AG20443 (cell line): ENCODE measurements at regions not wholly inside any gene's neighbourhood (a gene's known extent, or its start where the extent isn't known, plus 50 kb on each side); places are given as distances from the start of the nearest gene placed in this dataset.

Experiments used
- DNase-seq: peaks from one replicate; pipeline ENCODE4 v3.0.0; 2012; ENCODE audit warnings: low spot score, mixed read lengths

DNA sequence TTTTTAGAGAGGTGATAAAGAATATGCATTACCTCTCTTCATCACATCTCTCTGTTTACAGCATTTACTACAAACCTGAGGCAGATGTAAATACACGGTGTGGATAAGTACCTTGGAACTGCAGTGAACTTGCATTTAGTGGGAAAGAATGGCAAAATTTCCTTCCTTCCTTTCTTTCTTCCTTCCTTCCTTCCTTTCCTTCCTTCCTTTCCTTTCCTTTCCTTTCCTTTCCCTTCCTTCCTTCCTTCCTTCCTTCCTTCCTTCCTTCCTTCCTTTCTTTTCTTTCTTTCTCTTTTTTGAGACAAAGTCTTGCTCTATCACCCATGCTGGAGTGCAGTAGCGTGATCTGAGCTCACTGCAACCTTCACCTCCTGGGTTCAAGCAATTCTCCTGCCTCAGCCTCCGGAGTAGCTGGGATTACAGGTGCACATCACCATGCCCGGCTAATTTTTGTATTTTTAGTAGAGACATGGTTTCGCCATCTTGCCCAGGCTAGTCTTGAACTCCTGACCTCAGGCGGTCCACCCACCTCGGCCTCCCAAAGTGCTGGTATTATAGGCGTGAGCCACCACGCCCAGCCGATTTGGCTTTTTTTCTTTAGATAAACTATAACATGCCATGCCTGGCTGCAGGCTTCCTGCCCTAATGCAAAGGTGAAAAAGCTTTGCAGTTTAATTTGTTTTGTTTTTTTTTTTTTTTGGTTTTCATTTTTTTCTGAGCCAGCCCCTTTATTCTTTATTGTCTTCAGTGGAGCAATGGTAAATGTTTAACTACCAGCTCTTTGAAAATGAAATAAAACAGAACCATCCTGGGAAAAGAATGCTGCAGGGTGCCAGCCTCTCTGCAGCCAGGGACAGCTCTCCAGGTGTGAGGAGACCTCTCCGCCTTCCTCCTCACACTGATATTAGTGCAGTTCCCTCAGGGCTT lies 64.2 kb upstream of the NEDD9 start:
- DNase-seq: no peak

DNA sequence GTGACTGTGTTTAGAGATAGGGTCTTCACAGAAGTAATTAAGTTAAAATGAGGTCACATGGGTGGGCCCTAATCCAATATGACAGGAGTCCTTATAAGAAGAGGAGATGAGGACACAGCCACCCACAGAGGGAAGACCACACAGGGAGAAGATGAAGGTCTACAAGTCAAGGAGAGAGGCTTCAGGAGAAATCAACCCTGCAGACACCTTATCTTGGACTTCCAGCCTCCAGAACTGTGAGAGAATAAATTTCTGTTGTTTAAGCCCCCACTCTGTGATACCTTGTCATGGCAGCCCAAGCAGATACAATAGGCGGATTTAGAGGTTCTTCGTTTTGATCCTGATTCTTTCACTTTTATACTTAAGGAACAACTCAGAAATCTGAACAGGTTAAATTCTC lies 63.5 kb upstream of the NEDD9 start:
- DNase-seq: no peak

DNA sequence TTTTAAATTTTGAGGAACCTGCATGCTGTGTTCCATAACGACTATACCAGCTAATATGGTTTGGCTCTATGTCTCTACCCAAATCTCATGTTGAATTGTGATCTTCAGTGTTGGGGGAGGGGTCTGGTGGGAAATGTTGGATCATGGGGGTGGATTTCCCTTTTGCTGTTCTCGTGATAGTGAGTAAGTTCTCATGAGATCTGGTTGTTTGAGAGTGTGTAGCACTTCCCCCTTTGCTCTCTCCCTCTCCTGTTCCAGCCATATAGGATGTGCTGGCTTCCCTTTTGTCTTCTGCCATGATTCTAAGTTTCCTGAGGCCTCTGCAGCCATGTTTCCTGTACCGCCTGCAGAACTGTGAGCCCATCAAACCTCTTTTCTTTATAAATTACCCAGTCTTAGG lies 61.8 kb upstream of the NEDD9 start:
- no peak for DNase-seq

DNA sequence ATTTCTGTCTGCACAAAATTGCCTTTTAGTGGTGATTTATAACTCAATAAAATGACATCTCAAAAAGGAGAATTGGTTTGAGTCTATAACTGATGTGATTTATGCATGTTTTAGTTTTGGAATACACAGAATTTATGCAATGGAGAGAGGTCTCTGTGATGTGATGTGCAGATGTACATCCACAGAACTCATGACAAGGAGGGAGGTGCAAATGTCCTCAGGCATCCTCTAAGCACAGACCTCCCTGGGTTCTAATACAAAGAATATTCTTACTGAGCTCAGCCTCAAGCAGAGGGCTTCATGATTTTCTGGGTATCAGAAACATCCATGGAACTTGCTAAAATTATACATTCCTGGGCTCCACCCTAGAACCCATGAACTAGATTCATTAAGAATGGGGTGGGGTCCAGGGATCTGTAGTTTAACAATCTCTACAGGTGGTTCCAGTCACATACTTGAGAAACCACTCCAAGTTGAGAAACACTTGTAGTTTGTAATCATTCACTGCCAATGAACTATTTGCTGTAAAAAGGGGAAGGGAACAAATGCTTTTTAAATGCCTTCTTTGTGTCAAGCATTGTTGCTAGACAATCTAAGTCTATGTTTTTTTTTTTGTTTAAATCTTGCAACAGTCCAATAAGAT lies 60.2 kb upstream of the NEDD9 start:
- no peak for DNase-seq

DNA sequence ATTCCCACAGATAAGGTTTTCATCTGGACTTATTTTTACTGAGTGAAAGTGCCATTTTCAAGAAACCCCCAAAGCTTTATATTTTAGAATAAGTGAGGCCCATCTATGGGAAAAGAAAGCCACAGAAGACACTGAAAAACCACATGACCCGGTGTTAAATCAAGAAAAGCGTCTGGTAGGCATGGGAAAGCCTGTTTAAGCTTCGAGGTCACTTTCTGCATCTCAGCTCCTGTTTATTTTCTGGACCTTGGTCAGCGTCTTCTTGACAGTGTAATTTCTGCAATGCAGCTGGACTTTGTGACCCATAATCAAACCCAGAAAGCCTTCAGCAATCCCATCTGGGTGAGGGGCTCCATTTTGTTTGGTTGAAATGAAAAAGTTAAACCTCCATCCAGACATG lies 59.6 kb upstream of the NEDD9 start:
- no peak for DNase-seq

DNA sequence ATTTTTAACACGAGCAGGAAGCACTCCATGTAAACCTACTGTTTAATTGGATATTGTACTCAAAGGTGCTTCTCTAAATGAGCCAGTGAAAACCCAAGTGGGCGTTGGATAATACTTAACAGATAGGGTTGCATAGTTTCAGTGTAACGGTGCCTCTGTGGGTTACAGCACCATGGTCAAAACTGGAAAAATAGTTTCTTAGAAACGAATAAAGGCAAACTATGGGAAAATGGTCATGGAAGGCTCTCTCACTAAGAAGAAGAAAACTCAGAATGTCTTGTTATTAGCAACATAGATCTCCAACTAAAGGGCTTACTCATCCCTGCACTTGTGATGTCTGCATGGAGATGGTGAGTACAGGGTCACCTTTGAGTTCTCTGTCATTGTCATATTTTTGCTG lies 59.1 kb upstream of the NEDD9 start:
- no peak for DNase-seq

DNA sequence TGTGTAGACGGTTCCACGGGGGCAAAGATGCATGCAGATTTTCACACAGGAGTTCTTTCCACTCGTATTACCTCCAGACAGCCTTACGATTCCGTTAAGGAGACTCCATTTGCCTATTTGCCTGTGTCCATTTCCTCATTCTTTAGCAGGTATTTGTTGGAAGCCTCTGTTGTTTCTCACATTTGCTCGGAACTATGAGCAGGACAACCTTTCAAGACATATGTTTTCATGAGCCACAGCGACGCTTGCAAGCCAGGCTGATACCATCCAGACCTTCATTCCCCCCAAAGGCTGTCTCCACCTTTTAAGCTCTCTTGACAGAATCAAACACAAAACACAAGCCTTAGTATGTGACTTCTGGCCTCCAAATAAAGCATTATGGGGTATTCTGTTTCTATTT lies 57.6 kb upstream of the NEDD9 start:
- DNase-seq: no peak

DNA sequence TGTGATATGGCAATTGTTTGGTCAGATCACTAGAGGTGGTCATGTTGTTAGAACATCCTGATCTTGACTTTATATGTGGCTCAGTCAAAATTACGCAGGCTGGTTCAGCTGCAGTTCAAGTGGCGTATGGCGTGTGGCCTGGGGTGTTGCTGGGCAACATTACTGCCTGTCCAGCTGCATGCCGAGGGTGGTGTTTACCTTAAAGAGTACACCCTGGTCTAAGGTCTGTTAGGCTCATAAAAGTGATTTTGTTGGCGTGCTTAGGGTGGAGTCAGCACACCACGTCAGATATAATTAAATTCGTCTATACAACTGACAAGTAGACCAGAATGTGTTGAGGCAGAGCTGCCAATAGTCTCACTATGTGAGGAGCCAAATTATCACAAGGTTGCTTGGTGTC lies 55.6 kb upstream of the NEDD9 start:
- DNase-seq: no peak

DNA sequence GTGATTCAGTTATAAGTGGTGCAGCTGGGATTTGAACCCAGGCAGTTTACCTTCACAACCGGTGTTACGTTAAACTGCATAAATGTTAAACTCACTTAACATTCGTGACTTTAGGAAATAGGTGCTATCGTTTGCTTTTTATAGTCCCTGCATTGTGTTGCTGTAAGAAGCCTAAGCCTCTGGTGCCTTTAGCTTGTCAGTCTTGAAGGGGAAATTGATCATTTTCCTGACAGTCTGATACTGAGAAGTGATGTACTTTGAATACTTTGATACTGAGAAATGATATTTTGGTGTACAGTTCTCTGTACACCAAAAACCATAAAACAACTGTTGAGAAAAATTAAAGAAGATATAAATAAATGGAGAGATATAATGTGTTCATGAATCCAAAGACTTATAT lies 52.5 kb upstream of the NEDD9 start:
- no peak for DNase-seq

DNA sequence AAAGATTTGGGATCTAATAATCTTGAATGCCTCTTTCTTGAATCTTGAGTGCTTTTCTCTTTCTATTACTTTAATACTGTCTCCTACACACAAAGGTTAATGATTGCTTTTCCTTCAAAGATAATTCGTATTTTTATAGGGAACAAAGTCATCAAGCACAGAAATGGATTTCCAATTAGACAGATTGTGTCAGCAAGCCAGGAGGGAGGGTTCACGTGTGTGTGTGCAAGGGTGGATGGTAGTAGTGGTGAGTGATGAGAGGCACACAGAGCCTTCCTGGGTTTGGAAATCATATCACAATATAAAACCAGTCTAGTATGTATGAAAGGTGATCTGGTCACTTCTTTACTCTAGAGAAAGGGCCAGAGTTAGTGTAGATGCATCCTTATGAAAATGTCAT lies 51.2 kb upstream of the NEDD9 start:
- DNase-seq: no peak

DNA sequence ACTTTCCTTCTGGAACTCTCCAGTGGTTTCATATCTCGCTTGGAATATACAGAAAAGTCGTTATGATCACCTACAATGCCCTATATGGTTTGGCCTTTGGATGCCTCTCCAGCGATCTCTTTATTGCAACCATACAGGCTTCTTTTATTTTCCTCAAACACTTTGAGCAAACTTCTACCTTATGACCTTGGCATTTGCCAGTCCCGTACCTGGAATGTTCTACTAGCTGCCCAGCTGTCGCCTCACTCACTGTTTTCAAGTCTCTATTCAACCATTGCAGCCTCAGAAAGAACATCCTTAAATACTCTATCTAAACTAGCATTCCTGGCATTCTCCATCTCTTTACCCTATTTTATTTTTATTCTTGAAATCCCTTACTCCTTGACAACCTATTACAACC lies 50.4 kb upstream of the NEDD9 start:
- no peak for DNase-seq
